PFSK-1 (cell line): ENCODE measurements at regions not wholly inside any gene's neighbourhood (a gene's known extent, or its start where the extent isn't known, plus 50 kb on each side); places are given as distances from the start of the nearest gene placed in this dataset.

ENCODE experiments used
- FOXP2 ChIP-seq: optimal IDR thresholded peaks from 2 replicates; pipeline ENCODE3; 2011; ENCODE audit warnings: borderline replicate concordance, control low read depth, inconsistent platforms; ENCODE audit not compliant: insufficient read depth; ENCODE audit errors: extremely low read length, extremely low read depth
- POLR2AphosphoS5 ChIP-seq: IDR thresholded peaks from 2 replicates; pipeline ENCODE4 v1.6.1; 2012; ENCODE audit warnings: low read depth, mild to moderate bottlenecking, control low read depth, low read length, moderate library complexity
- REST ChIP-seq, 2 experiments: IDR thresholded peaks; 2 replicates each; pipeline versions ENCODE4 v1.6.1 to v1.8.0; 2011 to 2012; ENCODE audit warnings: low read depth in 2 of 2, low read length in 2 of 2, control low read depth in 1 of 2, inconsistent platforms in 1 of 2, mild to moderate bottlenecking in 1 of 2, moderate library complexity in 1 of 2; ENCODE audit not compliant: insufficient read depth in 1 of 2
- SIN3A ChIP-seq: IDR thresholded peaks from 2 replicates; pipeline ENCODE4 v1.6.1; 2012; ENCODE audit warnings: mild to moderate bottlenecking, low read length, moderate library complexity, borderline replicate concordance; ENCODE audit not compliant: insufficient read depth
- TAF1 ChIP-seq: IDR thresholded peaks from 2 replicates; pipeline ENCODE4 v1.6.1; 2012; ENCODE audit warnings: low read length, control low read depth, borderline replicate concordance; ENCODE audit not compliant: insufficient read depth

GRCh38 chr6:88456221-88456859 lies 290.2 kb upstream of the CNR1 start:
- TF ChIP-seq SIN3A (no peak), FOXP2 (no peak), POLR2AphosphoS5 (no peak), TAF1 (no peak), REST (IDR thresholded peaks at IDR 0.05; ENCODE audit: insufficient read depth in 1 of 2, low read depth in 2 of 2, low read length in 2 of 2) (no peak)

GRCh38 chr6:88455317-88455716 lies 289.2 kb upstream of the CNR1 start:
- no peak for TF ChIP-seq REST (IDR thresholded peaks at IDR 0.05; ENCODE audit: insufficient read depth in 1 of 2, low read depth in 2 of 2, low read length in 2 of 2)
- no peak for TF ChIP-seq TAF1
- TF ChIP-seq POLR2AphosphoS5 = no peak

- TF ChIP-seq REST (IDR thresholded peaks at IDR 0.05; ENCODE audit: insufficient read depth in 1 of 2, low read depth in 2 of 2, low read length in 2 of 2) = no peak
- no peak for TF ChIP-seq TAF1
- TF ChIP-seq SIN3A = no peak
- no peak for TF ChIP-seq POLR2AphosphoS5
- no peak for TF ChIP-seq FOXP2
These were observed 288.5 kb upstream of the CNR1 start for GRCh38 chr6:88454658-88455057.

GRCh38 chr6:88449770-88450169 lies 283.6 kb upstream of the CNR1 start:
- TF ChIP-seq FOXP2 = no peak
- TF ChIP-seq REST (IDR thresholded peaks at IDR 0.05; ENCODE audit: insufficient read depth in 1 of 2, low read depth in 2 of 2, low read length in 2 of 2) = no peak
- TF ChIP-seq POLR2AphosphoS5 = no peak
- no peak for TF ChIP-seq SIN3A
- TF ChIP-seq TAF1 = no peak
